Effector memory CD4-positive, alpha-beta T cell (primary cell): ENCODE measurements at regions not wholly inside any gene's neighbourhood (a gene's known extent, or its start where the extent isn't known, plus 50 kb on each side); places are given as distances from the start of the nearest gene placed in this dataset.

Source experiments
- DNase-seq, 3 donors: peaks; one replicate each; pipeline ENCODE4 v3.0.0-alpha.2; 2020
- H3K27ac ChIP-seq: 2 replicates; pipeline ENCODE4 v1.7.0; 2013; ENCODE audit warnings: mild to moderate bottlenecking, low read length, moderate library complexity; ENCODE audit not compliant: insufficient read depth, poor library complexity, severe bottlenecking
- H3K27me3 ChIP-seq: replicated peaks from 2 replicates; pipeline ENCODE4 v1.7.0; 2013; ENCODE audit warnings: mild to moderate bottlenecking, low read length; ENCODE audit not compliant: insufficient read depth, control insufficient read depth, poor library complexity, severe bottlenecking
- H3K36me3 ChIP-seq: 2 replicates; pipeline ENCODE4 v1.7.0; 2013; ENCODE audit warnings: mild to moderate bottlenecking, low read length, moderate library complexity; ENCODE audit not compliant: control insufficient read depth, insufficient read depth
- H3K4me1 ChIP-seq: 2 replicates; pipeline ENCODE4 v1.7.0; 2013; ENCODE audit warnings: low read length, mild to moderate bottlenecking; ENCODE audit not compliant: control insufficient read depth, insufficient read depth, poor library complexity, severe bottlenecking
- H3K4me3 ChIP-seq: 2 replicates; pipeline ENCODE4 v1.7.0; 2013; ENCODE audit warnings: low read length, low read depth, mild to moderate bottlenecking; ENCODE audit not compliant: insufficient read depth, poor library complexity, severe bottlenecking
- H3K9me3 ChIP-seq: 2 replicates; pipeline ENCODE4 v1.7.0; 2013; ENCODE audit warnings: mild to moderate bottlenecking, low read length, moderate library complexity; ENCODE audit not compliant: control insufficient read depth

GRCh38 chr9:99678566-99678965 is 143.1 kb upstream of the NR4A3 start:
- no peaks in the 10 kb centered on the region for H3K9me3 ChIP-seq
- H3K4me1 ChIP-seq, result no peaks in the 10 kb centered on the region
- H3K4me3 ChIP-seq, result no peak overlapping the region
- H3K27ac ChIP-seq, result no peak overlapping the region
- no peak for DNase-seq
- H3K36me3 ChIP-seq, result no peaks in the 10 kb centered on the region
- H3K27me3 ChIP-seq, result no peaks in the 10 kb centered on the region

- DNase-seq, result no peak
- H3K9me3 ChIP-seq, result no peaks in the 10 kb centered on the region
- H3K4me3 ChIP-seq, result no peak overlapping the region
- H3K27ac ChIP-seq, result no peak overlapping the region
- no peaks in the 10 kb centered on the region for H3K4me1 ChIP-seq
- H3K27me3 ChIP-seq, result no peaks in the 10 kb centered on the region
- H3K36me3 ChIP-seq, result no peaks in the 10 kb centered on the region
These were observed 141.5 kb upstream of the NR4A3 start for GRCh38 chr9:99680191-99680590.

GRCh38 chr9:99681113-99681512 is 140.6 kb upstream of the NR4A3 start:
- H3K27me3 ChIP-seq, result no peaks in the 10 kb centered on the region
- no peaks in the 10 kb centered on the region for H3K36me3 ChIP-seq
- H3K27ac ChIP-seq, result no peak overlapping the region
- no peak for DNase-seq
- H3K9me3 ChIP-seq, result no peaks in the 10 kb centered on the region
- no peaks in the 10 kb centered on the region for H3K4me1 ChIP-seq
- H3K4me3 ChIP-seq, result no peak overlapping the region

- Histone ChIP-seq H3K27me3 (no peaks in the 10 kb centered on the region), H3K4me1 (no peaks in the 10 kb centered on the region), H3K27ac (no peak overlapping the region), H3K36me3 (no peaks in the 10 kb centered on the region), H3K9me3 (no peaks in the 10 kb centered on the region), H3K4me3 (no peak overlapping the region)
- no peak for DNase-seq
These were observed 139.3 kb upstream of the NR4A3 start for GRCh38 chr9:99682378-99682777.

- H3K4me1 ChIP-seq, result no peaks in the 10 kb centered on the region
- no peak overlapping the region for H3K27ac ChIP-seq
- H3K4me3 ChIP-seq, result no peak overlapping the region
- H3K9me3 ChIP-seq, result no peaks in the 10 kb centered on the region
- H3K27me3 ChIP-seq, result no peaks in the 10 kb centered on the region
- no peaks in the 10 kb centered on the region for H3K36me3 ChIP-seq
- no peak for DNase-seq
These were observed 138.8 kb upstream of the NR4A3 start for GRCh38 chr9:99682870-99683269.

GRCh38 chr9:99690573-99690972 is 131.1 kb upstream of the NR4A3 start:
- no peak overlapping the region for H3K27ac ChIP-seq
- no peaks in the 10 kb centered on the region for H3K4me1 ChIP-seq

GRCh38 chr9:99693888-99694287 is 127.8 kb upstream of the NR4A3 start:
- no peak overlapping the region for H3K27ac ChIP-seq
- DNase-seq, result no peak
- H3K4me1 ChIP-seq, result no peaks in the 10 kb centered on the region
- no peaks in the 10 kb centered on the region for H3K27me3 ChIP-seq
- no peaks in the 10 kb centered on the region for H3K36me3 ChIP-seq
- H3K4me3 ChIP-seq, result no peak overlapping the region
- no peaks in the 10 kb centered on the region for H3K9me3 ChIP-seq

More at GRCh38 chr9:99690573-99690972, 131.1 kb upstream of the NR4A3 start:
- Histone ChIP-seq H3K36me3 (no peaks in the 10 kb centered on the region), H3K27me3 (no peaks in the 10 kb centered on the region), H3K4me3 (no peak overlapping the region), H3K9me3 (no peaks in the 10 kb centered on the region)
- DNase-seq, result no peak

- H3K4me1 ChIP-seq, result no peaks in the 10 kb centered on the region
- H3K27ac ChIP-seq, result no peak overlapping the region
- H3K36me3 ChIP-seq, result no peaks in the 10 kb centered on the region
- no peak overlapping the region for H3K4me3 ChIP-seq
- H3K9me3 ChIP-seq, result no peaks in the 10 kb centered on the region
- no peaks in the 10 kb centered on the region for H3K27me3 ChIP-seq
- no peak for DNase-seq
These were observed 127.3 kb upstream of the NR4A3 start for GRCh38 chr9:99694393-99694792.

GRCh38 chr9:99699396-99699795 is 122.3 kb upstream of the NR4A3 start:
- no peak overlapping the region for H3K27ac ChIP-seq
- H3K36me3 ChIP-seq, result no peaks in the 10 kb centered on the region

GRCh38 chr9:99712214-99712613 is 109.5 kb upstream of the NR4A3 start:
- Histone ChIP-seq H3K27ac (no peak overlapping the region), H3K36me3 (no peaks in the 10 kb centered on the region), H3K4me3 (no peak overlapping the region), H3K27me3 (no peaks in the 10 kb centered on the region), H3K9me3 (no peaks in the 10 kb centered on the region), H3K4me1 (no peaks in the 10 kb centered on the region)
- DNase-seq, result no peak

More at GRCh38 chr9:99699396-99699795, 122.3 kb upstream of the NR4A3 start:
- no peak for DNase-seq
- Histone ChIP-seq H3K4me1 (no peaks in the 10 kb centered on the region), H3K27me3 (no peaks in the 10 kb centered on the region), H3K9me3 (no peaks in the 10 kb centered on the region), H3K4me3 (no peak overlapping the region)

- H3K4me3 ChIP-seq, result no peak overlapping the region
- H3K27ac ChIP-seq, result no peak overlapping the region
- H3K9me3 ChIP-seq, result no peaks in the 10 kb centered on the region
- H3K4me1 ChIP-seq, result no peaks in the 10 kb centered on the region
- no peaks in the 10 kb centered on the region for H3K36me3 ChIP-seq
- H3K27me3 ChIP-seq, result no peaks in the 10 kb centered on the region
- no peak for DNase-seq
These were observed 107.8 kb upstream of the NR4A3 start for GRCh38 chr9:99713838-99714306.
